Mesenchymal stem cell (in vitro differentiated cells and primary cell): ENCODE measurements at regions not wholly inside any gene's neighbourhood (a gene's known extent, or its start where the extent isn't known, plus 50 kb on each side); places are given as distances from the start of the nearest gene placed in this dataset.

Source experiments
- DNase-seq: peaks from one replicate; pipeline ENCODE4 v3.0.0-alpha.2; 2013
- H2AFZ ChIP-seq: one replicate; pipeline ENCODE4 v1.6.1; 2013; ENCODE audit warnings: low read depth, mild to moderate bottlenecking, control low read depth, inconsistent platforms, low read length, moderate library complexity
- H2AK5ac ChIP-seq: 2 replicates; pipeline ENCODE4 v1.6.1; 2013; ENCODE audit warnings: low read length, moderate library complexity, mild to moderate bottlenecking, inconsistent platforms; ENCODE audit not compliant: severe bottlenecking
- H2BK120ac ChIP-seq: one replicate; pipeline ENCODE4 v1.6.1; 2013; ENCODE audit warnings: low read depth, mild to moderate bottlenecking, inconsistent platforms, low read length, moderate library complexity
- H2BK12ac ChIP-seq, 2 experiments: one replicate each; pipeline ENCODE4 v1.6.1; 2013; ENCODE audit warnings: inconsistent platforms in 2 of 2, low read length in 2 of 2, mild to moderate bottlenecking in 2 of 2, moderate library complexity in 2 of 2, control low read depth in 1 of 2
- H2BK15ac ChIP-seq: one replicate; pipeline ENCODE4 v1.6.1; 2013; ENCODE audit warnings: mild to moderate bottlenecking, low read depth, inconsistent platforms; ENCODE audit not compliant: poor library complexity, severe bottlenecking
- H2BK5ac ChIP-seq: 2 replicates; pipeline ENCODE4 v1.6.1; 2013; ENCODE audit warnings: low read depth, mild to moderate bottlenecking, low read length, control low read depth, inconsistent platforms; ENCODE audit not compliant: poor library complexity, severe bottlenecking
- H3K14ac ChIP-seq, 2 experiments: one replicate each; pipeline ENCODE4 v1.6.1; 2013; ENCODE audit warnings: inconsistent platforms in 2 of 2, low read length in 2 of 2, control low read depth in 1 of 2, mild to moderate bottlenecking in 1 of 2, moderate library complexity in 1 of 2
- H3K18ac ChIP-seq, 2 experiments: one replicate each; pipeline ENCODE4 v1.6.1; 2013; ENCODE audit warnings: inconsistent platforms in 2 of 2, low read length in 2 of 2, control low read depth in 1 of 2, low read depth in 1 of 2, mild to moderate bottlenecking in 1 of 2
- H3K23ac ChIP-seq, 2 experiments: one replicate each; pipeline ENCODE4 v1.6.1; 2013; ENCODE audit warnings: inconsistent platforms in 2 of 2, low read length in 2 of 2, mild to moderate bottlenecking in 2 of 2, moderate library complexity in 2 of 2, control low read depth in 1 of 2
- H3K27ac ChIP-seq: 2 replicates; pipeline ENCODE4 v1.5.1; 2013; ENCODE audit warnings: mild to moderate bottlenecking, moderate library complexity, low read length, control low read depth, inconsistent platforms; ENCODE audit not compliant: poor library complexity, severe bottlenecking
- H3K27me3 ChIP-seq, 2 experiments: 2 replicates each; pipeline versions ENCODE4 v1.6.1 to v1.7.0; 2013; ENCODE audit warnings: low read length in 2 of 2, mild to moderate bottlenecking in 2 of 2, moderate library complexity in 2 of 2, control low read depth in 1 of 2, inconsistent platforms in 1 of 2; ENCODE audit not compliant: control insufficient read depth in 1 of 2, insufficient read depth in 1 of 2
- H3K36me3 ChIP-seq, 2 experiments: 2 replicates each; pipeline versions ENCODE4 v1.6.1 to v1.7.0; 2013; ENCODE audit warnings: low read length in 2 of 2, control low read depth in 1 of 2, inconsistent platforms in 1 of 2, low read depth in 1 of 2, mild to moderate bottlenecking in 1 of 2; ENCODE audit not compliant: insufficient read depth in 2 of 2, control insufficient read depth in 1 of 2
- H3K4ac ChIP-seq, 2 experiments: one replicate each; pipeline ENCODE4 v1.6.1; 2013; ENCODE audit warnings: inconsistent platforms in 2 of 2, low read length in 2 of 2, mild to moderate bottlenecking in 2 of 2, moderate library complexity in 2 of 2, control low read depth in 1 of 2, low read depth in 1 of 2
- H3K4me1 ChIP-seq: 2 replicates; pipeline ENCODE4 v1.6.1; 2013; ENCODE audit warnings: low read depth, low read length, control low read depth; ENCODE audit not compliant: control insufficient read depth, insufficient read depth
- H3K4me2 ChIP-seq: 2 replicates; pipeline ENCODE4 v1.6.1; 2013; ENCODE audit warnings: low read length, mild to moderate bottlenecking, inconsistent platforms; ENCODE audit not compliant: poor library complexity, severe bottlenecking
- H3K4me3 ChIP-seq, 2 experiments: 2 replicates each; pipeline versions ENCODE4 v1.5.1 to v1.7.0; 2013; ENCODE audit warnings: low read length in 2 of 2, mild to moderate bottlenecking in 2 of 2, control low read depth in 1 of 2, low read depth in 1 of 2; ENCODE audit not compliant: insufficient read depth in 1 of 2
- H3K79me1 ChIP-seq: replicated peaks from 2 replicates; pipeline ENCODE4 v1.6.1; 2013; ENCODE audit warnings: mild to moderate bottlenecking, control low read depth, low read length, inconsistent platforms; ENCODE audit not compliant: poor library complexity, severe bottlenecking
- H3K9ac ChIP-seq: 2 replicates; pipeline ENCODE4 v1.7.0; 2013; ENCODE audit warnings: mild to moderate bottlenecking, low read length, moderate library complexity
- H3K9me3 ChIP-seq: 2 replicates; pipeline ENCODE4 v1.7.0; 2013; ENCODE audit warnings: mild to moderate bottlenecking, low read length; ENCODE audit not compliant: control insufficient read depth
- H4K8ac ChIP-seq: one replicate; pipeline ENCODE4 v1.6.1; 2013; ENCODE audit warnings: inconsistent platforms, mild to moderate bottlenecking, low read length, moderate library complexity
- H4K91ac ChIP-seq: one replicate; pipeline ENCODE4 v1.6.1; 2013; ENCODE audit warnings: mild to moderate bottlenecking, low read length, inconsistent platforms
- whole genome bisulfite sequencing: methylation state at CpG from one replicate; pipeline ENCODE4 v1.1.7; 2013; ENCODE audit warnings: mixed read lengths; 5-methylcytosine and 5-hydroxymethylcytosine counted together

DNA sequence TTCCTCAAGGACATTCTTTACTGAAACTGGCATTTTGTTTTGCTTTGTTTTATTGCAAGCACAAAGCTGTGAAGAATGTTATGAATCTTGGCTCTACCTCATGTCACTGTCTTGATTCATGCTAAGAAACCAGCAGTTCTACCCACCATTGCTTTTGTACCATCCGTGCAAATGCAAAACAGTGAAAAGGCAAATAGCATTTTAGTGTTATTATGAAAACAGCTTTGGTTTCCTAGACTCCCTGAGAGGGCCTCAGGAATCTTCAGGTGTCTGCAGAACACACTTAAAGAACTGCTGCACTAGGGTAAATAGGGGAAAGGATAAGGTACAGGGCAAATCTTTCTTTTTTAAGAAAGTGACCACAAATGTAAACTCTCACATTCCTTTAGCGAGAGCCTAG lies 318.9 kb downstream of the AHR start:
- Histone ChIP-seq H3K18ac (no peak overlapping the region), H2AFZ (no peak overlapping the region), H3K4me2 (no peak overlapping the region), H3K36me3 (no peaks in the 10 kb centered on the region), H3K79me1 (no peaks in the 10 kb centered on the region), H3K4me3 (no peak overlapping the region), H3K27me3 (no peaks in the 10 kb centered on the region), H2AK5ac (no peak overlapping the region), H2BK15ac (no peak overlapping the region), H3K9me3 (no peaks in the 10 kb centered on the region), H3K14ac (no peak overlapping the region), H3K4me1 (no peaks in the 10 kb centered on the region), H2BK5ac (no peak overlapping the region), H4K91ac (no peak overlapping the region), H3K9ac (no peak overlapping the region), H3K4ac (no peak overlapping the region), H4K8ac (no peak overlapping the region), H3K27ac (no peak overlapping the region), H2BK12ac (no peak overlapping the region), H2BK120ac (no peak overlapping the region), H3K23ac (no peak overlapping the region)
- 75% methylated on average over 2 of the region's 2 CpGs for WGBS
- no peak for DNase-seq

GRCh38 chr7:17617857-17618651 lies 319.6 kb downstream of the AHR start:
- WGBS = 95% methylated on average over 10 of the region's 11 CpGs
- no peaks in the 10 kb centered on the region for H3K36me3 ChIP-seq
- no peak overlapping the region for H2BK5ac ChIP-seq
- H3K27me3 ChIP-seq = no peaks in the 10 kb centered on the region
- H3K14ac ChIP-seq = peak overlapping the region in 1 of 2 experiments; percentile 81
- no peak overlapping the region for H3K27ac ChIP-seq
- peak overlapping the region; percentile 73 to 94 for H3K18ac ChIP-seq
- no peak overlapping the region for H3K4me2 ChIP-seq
- H2AK5ac ChIP-seq = peak overlapping the region; percentile 49
- no peak overlapping the region for H3K23ac ChIP-seq
- H4K91ac ChIP-seq = peak overlapping the region; percentile 64
- peak overlapping the region; percentile 57 to 58 for H3K4ac ChIP-seq
- H3K9me3 ChIP-seq = no peaks in the 10 kb centered on the region
- H2AFZ ChIP-seq = peak overlapping the region; percentile 2
- H3K79me1 ChIP-seq = no peaks in the 10 kb centered on the region
- no peak for DNase-seq
- H2BK15ac ChIP-seq = no peak overlapping the region
- H3K9ac ChIP-seq = no peak overlapping the region
- no peaks in the 10 kb centered on the region for H3K4me1 ChIP-seq
- H2BK12ac ChIP-seq = peak overlapping the region in 1 of 2 experiments; percentile 95
- H3K4me3 ChIP-seq = no peak overlapping the region
- peak overlapping the region; percentile 42 for H2BK120ac ChIP-seq
- peak overlapping the region; percentile 45 for H4K8ac ChIP-seq

GRCh38 chr7:17618652-17618974 lies 320.2 kb downstream of the AHR start:
- Histone ChIP-seq H2AFZ (no peak overlapping the region), H3K9ac (no peak overlapping the region), H3K4me1 (no peaks in the 10 kb centered on the region), H2BK15ac (no peak overlapping the region), H3K79me1 (no peaks in the 10 kb centered on the region), H3K4me2 (no peak overlapping the region), H4K8ac (no peak overlapping the region), H4K91ac (no peak overlapping the region), H3K36me3 (no peaks in the 10 kb centered on the region), H3K4ac (no peak overlapping the region), H3K23ac (no peak overlapping the region), H3K14ac (no peak overlapping the region), H3K27ac (no peak overlapping the region), H2AK5ac (no peak overlapping the region), H2BK120ac (no peak overlapping the region), H3K4me3 (no peak overlapping the region), H3K18ac (no peak overlapping the region), H3K9me3 (no peaks in the 10 kb centered on the region), H3K27me3 (no peaks in the 10 kb centered on the region), H2BK5ac (no peak overlapping the region), H2BK12ac (no peak overlapping the region)
- WGBS = 100% methylated on average over 1 of the region's 1 CpG
- no peak for DNase-seq

- WGBS = 97% methylated on average over 4 of the region's 5 CpGs
- no peak overlapping the region for H3K9ac ChIP-seq
- H3K18ac ChIP-seq = peak overlapping the region; percentile 8 to 12
- no peak overlapping the region for H2AK5ac ChIP-seq
- no peak overlapping the region for H2BK15ac ChIP-seq
- no peak overlapping the region for H4K8ac ChIP-seq
- H2AFZ ChIP-seq = no peak overlapping the region
- no peak overlapping the region for H4K91ac ChIP-seq
- H3K27me3 ChIP-seq = no peaks in the 10 kb centered on the region
- no peaks in the 10 kb centered on the region for H3K36me3 ChIP-seq
- no peak overlapping the region for H3K14ac ChIP-seq
- H3K4ac ChIP-seq = peak overlapping the region in 1 of 2 experiments; percentile 26
- H3K4me1 ChIP-seq = no peaks in the 10 kb centered on the region
- no peak overlapping the region for H3K4me2 ChIP-seq
- no peak overlapping the region for H2BK120ac ChIP-seq
- H3K27ac ChIP-seq = no peak overlapping the region
- H3K23ac ChIP-seq = no peak overlapping the region
- no peak overlapping the region for H2BK12ac ChIP-seq
- no peak for DNase-seq
- no peaks in the 10 kb centered on the region for H3K9me3 ChIP-seq
- H2BK5ac ChIP-seq = no peak overlapping the region
- no peaks in the 10 kb centered on the region for H3K79me1 ChIP-seq
- H3K4me3 ChIP-seq = no peak overlapping the region
Measured at GRCh38 chr7:17619196-17619818, 320.9 kb downstream of the AHR start.
